H1 (cell line): ENCODE measurements at regions not wholly inside any gene's neighbourhood (a gene's known extent, or its start where the extent isn't known, plus 50 kb on each side); places are given as distances from the start of the nearest gene placed in this dataset.
A peak's percentile ranks its signal among the peaks of the same experiment; 100 is the strongest.

Experiments used
- CTCF ChIA-PET: fragments of 300-600 bp; sonication (Branson Sonifier 250); formaldehyde crosslinking; loops from one replicate; lab custom pipeline; 2021; ENCODE audit not compliant: partially characterized antibody; lab: Charles Lee
- POLR2A ChIA-PET: fragments of 300-600 bp; sonication (Branson Sonifier 250); formaldehyde crosslinking; loops from one replicate; lab custom pipeline; 2021; ENCODE audit warnings: inconsistent platforms; ENCODE audit not compliant: partially characterized antibody; lab: Charles Lee
- DNase-seq, 2 experiments: peaks; one replicate each; pipeline versions ENCODE4 v3.0.0 to v3.0.0-alpha.2; 2010 to 2022; ENCODE audit warnings: low spot score in 2 of 2, low read depth in 1 of 2, mixed read lengths in 1 of 2
- FAIRE-seq: peaks from 2 replicates; lab custom pipeline; 2011; peaks lifted over from hg19 to GRCh38; lab: Jason Lieb, UNC
- H2AFZ ChIP-seq: 2 replicates; pipeline ENCODE4 v1.8.1; 2012; ENCODE audit warnings: low read length, inconsistent platforms
- H2AK5ac ChIP-seq: 2 replicates; pipeline ENCODE4 v1.6.1; 2013; ENCODE audit warnings: low read depth, low read length
- H2BK120ac ChIP-seq: replicated peaks from 2 replicates; pipeline ENCODE3; 2013; ENCODE audit warnings: low read depth, low read length, inconsistent platforms
- H2BK12ac ChIP-seq: 2 replicates; pipeline ENCODE4 v1.6.1; 2013; ENCODE audit warnings: low read depth, low read length
- H2BK15ac ChIP-seq: 2 replicates; pipeline ENCODE4 v1.6.1; 2013; ENCODE audit warnings: low read length
- H2BK20ac ChIP-seq: 2 replicates; pipeline ENCODE4 v1.6.1; 2013; ENCODE audit warnings: low read length
- H2BK5ac ChIP-seq: 2 replicates; pipeline ENCODE4 v1.6.1; 2013; ENCODE audit warnings: low read depth, low read length
- H3K14ac ChIP-seq: 2 replicates; pipeline ENCODE4 v1.6.1; 2013; ENCODE audit warnings: inconsistent platforms; ENCODE audit not compliant: insufficient read length
- H3K18ac ChIP-seq: 2 replicates; pipeline ENCODE4 v1.6.1; 2013; ENCODE audit warnings: low read length; ENCODE audit errors: extremely low read depth
- H3K23ac ChIP-seq: 2 replicates; pipeline ENCODE4 v1.6.1; 2013; ENCODE audit warnings: inconsistent platforms; ENCODE audit not compliant: insufficient read length
- H3K23me2 ChIP-seq: 2 replicates; pipeline ENCODE4 v1.6.1; 2013; ENCODE audit warnings: low read depth, low read length
- H3K27ac ChIP-seq: 2 replicates; pipeline ENCODE4 v1.6.1; 2011; ENCODE audit warnings: low read depth, low read length, inconsistent platforms
- H3K27me3 ChIP-seq, 4 experiments: replicated peaks in 1 of 4; 1 replicate in 1 of 4; 2 replicates in 3 of 4; pipeline versions ENCODE4 v1.6.1 to v1.8.1; 2011 to 2013; ENCODE audit warnings: low read length in 3 of 4, mild to moderate bottlenecking in 3 of 4, inconsistent platforms in 2 of 4, mixed read lengths in 2 of 4, moderate library complexity in 1 of 4; ENCODE audit not compliant: control insufficient read depth in 3 of 4, insufficient read depth in 3 of 4; ENCODE audit errors: extremely low read depth in 1 of 4
- H3K36me3 ChIP-seq, 4 experiments: 2 replicates each; pipeline versions ENCODE4 v1.6.1 to v1.8.1; 2011 to 2013; ENCODE audit warnings: mild to moderate bottlenecking in 4 of 4, low read length in 3 of 4, moderate library complexity in 2 of 4, control low read depth in 1 of 4, inconsistent platforms in 1 of 4; ENCODE audit not compliant: insufficient read depth in 4 of 4, control insufficient read depth in 2 of 4
- H3K4ac ChIP-seq: replicated peaks from 2 replicates; pipeline ENCODE3; 2013; ENCODE audit warnings: low read length, low read depth, mixed read lengths, inconsistent platforms; ENCODE audit not compliant: insufficient read length
- H3K4me1 ChIP-seq, 4 experiments: replicated peaks in 1 of 4; 1 replicate in 1 of 4; 2 replicates in 3 of 4; pipeline versions ENCODE4 v1.6.1 to v1.8.1; 2011 to 2013; ENCODE audit warnings: low read length in 3 of 4, inconsistent platforms in 2 of 4, mixed read lengths in 1 of 4; ENCODE audit not compliant: insufficient read depth in 4 of 4, control insufficient read depth in 3 of 4
- H3K4me2 ChIP-seq, 2 experiments: 2 replicates each; pipeline versions ENCODE4 v1.6.1 to v1.8.1; 2011 to 2013; ENCODE audit warnings: low read depth in 2 of 2, low read length in 2 of 2, control low read depth in 1 of 2, inconsistent platforms in 1 of 2, mild to moderate bottlenecking in 1 of 2; ENCODE audit not compliant: insufficient read depth in 1 of 2
- H3K4me3 ChIP-seq, 4 experiments: fragments of 200-600, 300-600 bp in 1 of 4; sonication (generic), shearing (Covaris generic), sonication (Bioruptor Twin) in 1 of 4; 2 replicates each; pipeline versions ENCODE4 v1.5.1 to v1.8.1; 2011 to 2016; ENCODE audit warnings: low read length in 4 of 4, low read depth in 3 of 4, control low read depth in 2 of 4, inconsistent platforms in 2 of 4, mild to moderate bottlenecking in 2 of 4, mixed read lengths in 1 of 4, moderate library complexity in 1 of 4; ENCODE audit not compliant: insufficient read depth in 2 of 4; ENCODE audit errors: extremely low read depth in 1 of 4
- H3K56ac ChIP-seq: replicated peaks from 2 replicates; pipeline ENCODE3; 2013; ENCODE audit warnings: low read depth, mild to moderate bottlenecking, mixed read lengths, low read length, inconsistent platforms; ENCODE audit not compliant: insufficient read length
- H3K79me1 ChIP-seq: 2 replicates; pipeline ENCODE4 v1.6.1; 2013; ENCODE audit warnings: low read depth, low read length, control low read depth
- H3K79me2 ChIP-seq, 2 experiments: 2 replicates each; pipeline versions ENCODE4 v1.6.1 to v1.8.1; 2012 to 2013; ENCODE audit warnings: low read length in 2 of 2, mild to moderate bottlenecking in 2 of 2, inconsistent platforms in 1 of 2; ENCODE audit not compliant: insufficient read depth in 2 of 2, control insufficient read depth in 1 of 2
- H3K9ac ChIP-seq, 4 experiments: replicated peaks in 1 of 4; 1 replicate in 1 of 4; 2 replicates in 3 of 4; pipeline versions ENCODE4 v1.6.1 to v1.8.1; 2011 to 2013; ENCODE audit warnings: low read depth in 3 of 4, low read length in 3 of 4, control low read depth in 2 of 4, mild to moderate bottlenecking in 2 of 4, moderate library complexity in 2 of 4, inconsistent platforms in 1 of 4; ENCODE audit errors: extremely low read depth in 1 of 4
- H3K9me3 ChIP-seq, 2 experiments: 2 replicates each; pipeline versions ENCODE4 v1.6.1 to v1.8.1; 2012 to 2013; ENCODE audit warnings: mild to moderate bottlenecking in 2 of 2, moderate library complexity in 2 of 2, control low read depth in 1 of 2, inconsistent platforms in 1 of 2, low read depth in 1 of 2, low read length in 1 of 2, mixed read lengths in 1 of 2; ENCODE audit not compliant: insufficient read depth in 2 of 2
- H4K20me1 ChIP-seq, 2 experiments: replicated peaks in 1 of 2; 2 replicates each; pipeline versions ENCODE3 to v1.8.1; 2011 to 2013; ENCODE audit warnings: inconsistent platforms in 2 of 2, low read length in 2 of 2, mild to moderate bottlenecking in 1 of 2; ENCODE audit not compliant: insufficient read depth in 2 of 2, control insufficient read depth in 1 of 2
- H4K5ac ChIP-seq: 2 replicates; pipeline ENCODE4 v1.6.1; 2013; ENCODE audit warnings: low read length, low read depth, mixed read lengths, inconsistent platforms; ENCODE audit not compliant: insufficient read length
- H4K8ac ChIP-seq: 2 replicates; pipeline ENCODE4 v1.8.0; 2013; ENCODE audit warnings: mild to moderate bottlenecking, moderate library complexity, low read length, inconsistent platforms; ENCODE audit not compliant: insufficient read depth; ENCODE audit errors: extremely low read depth
- H4K91ac ChIP-seq: replicated peaks from 2 replicates; pipeline ENCODE3; 2013; ENCODE audit warnings: low read length, mixed read lengths, inconsistent platforms; ENCODE audit not compliant: insufficient read length
- WGBS, 2 experiments: shearing (Covaris generic) in 1 of 2; methylation state at CpG; one replicate each; pipeline versions ENCODE4 v1.1.6 to v1.1.7; 2013 to 2015; ENCODE audit warnings: low lambda C conversion rate in 2 of 2, mixed read lengths in 2 of 2, inconsistent platforms in 1 of 2, low coverage in 1 of 2, missing lambda C conversion rate in 1 of 2; ENCODE audit not compliant: insufficient replicate concordance in 2 of 2, insufficient coverage in 1 of 2, insufficient read length in 1 of 2; ENCODE audit errors: extremely low coverage in 1 of 2, missing lambda C conversion rate in 1 of 2; 5-methylcytosine and 5-hydroxymethylcytosine counted together

DNA sequence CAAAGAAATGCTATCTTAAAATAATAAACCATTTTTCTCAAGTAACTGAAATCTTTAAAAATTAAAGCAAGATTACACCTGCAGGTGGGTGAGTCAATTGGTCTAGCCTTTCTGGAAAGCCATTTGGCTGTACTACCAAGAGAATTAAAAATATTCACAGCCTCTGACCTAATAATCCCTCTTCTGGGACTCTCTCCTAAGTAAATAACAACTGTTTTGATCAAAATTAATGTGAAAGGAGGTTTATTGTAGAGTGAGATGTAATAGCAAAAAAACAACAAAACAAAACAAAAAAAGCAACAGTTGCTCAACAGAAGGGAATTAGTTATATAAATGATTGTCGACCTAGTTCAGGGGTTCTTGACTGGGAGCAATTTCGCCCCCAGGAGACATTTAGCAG, 89.0 kb downstream of the GEMIN8 start:
- Histone ChIP-seq H3K4me2 (no peak overlapping the region; a peak in 1 of 4 replicates), H2BK120ac (no peak overlapping the region), H3K18ac (no peak overlapping the region), H4K91ac (no peak overlapping the region), H4K8ac (no peak overlapping the region), H2BK5ac (peak overlapping the region; percentile 44; the same call in 1 of the 2 replicates), H3K23me2 (peaks cover 2% of the 10 kb centered on the region), H3K23ac (no peak overlapping the region), H3K56ac (no peak overlapping the region), H3K27me3 (no peaks in the 10 kb centered on the region), H3K9ac (no peak overlapping the region), H3K4me1 (peaks cover 3 to 24% (median 12%) of the 10 kb centered on the region in 4 experiments; a peak in 4 of 7 replicates), H3K79me2 (peaks cover 0 to 19% of the 10 kb centered on the region in 2 experiments; a peak in 2 of 4 replicates), H3K4me3 (no peak overlapping the region), H4K5ac (no peak overlapping the region), H4K20me1 (no peaks in the 10 kb centered on the region), H2AFZ (no peak overlapping the region), H2AK5ac (no peak overlapping the region), H3K14ac (no peak overlapping the region), H3K79me1 (no peaks in the 10 kb centered on the region), H3K36me3 (0 out of 8 replicates have a peak, but pooled peaks cover 0 to under 1% (median 0%) of the 10 kb centered on the region in 4 experiments), H2BK20ac (no peak overlapping the region), H3K27ac (no peak overlapping the region), H2BK12ac (no peak overlapping the region), H3K9me3 (no peaks in the 10 kb centered on the region), H2BK15ac (no peak overlapping the region), H3K4ac (no peak overlapping the region)
- FAIRE-seq (peak; percentile 48), DNase-seq (no peak)
- 94% methylated on average over 2 of the region's 2 CpGs; no CpG with 5 or more reads in 1 of the 2 experiments for WGBS, 2 experiments
- ChIA-PET CTCF (no interaction called here), POLR2A (no interaction called here)
